ENCODE measurements at regions not wholly inside any gene's neighbourhood (a gene's known extent, or its start where the extent isn't known, plus 50 kb on each side); places are given as distances from the start of the nearest gene placed in this dataset.

DNA sequence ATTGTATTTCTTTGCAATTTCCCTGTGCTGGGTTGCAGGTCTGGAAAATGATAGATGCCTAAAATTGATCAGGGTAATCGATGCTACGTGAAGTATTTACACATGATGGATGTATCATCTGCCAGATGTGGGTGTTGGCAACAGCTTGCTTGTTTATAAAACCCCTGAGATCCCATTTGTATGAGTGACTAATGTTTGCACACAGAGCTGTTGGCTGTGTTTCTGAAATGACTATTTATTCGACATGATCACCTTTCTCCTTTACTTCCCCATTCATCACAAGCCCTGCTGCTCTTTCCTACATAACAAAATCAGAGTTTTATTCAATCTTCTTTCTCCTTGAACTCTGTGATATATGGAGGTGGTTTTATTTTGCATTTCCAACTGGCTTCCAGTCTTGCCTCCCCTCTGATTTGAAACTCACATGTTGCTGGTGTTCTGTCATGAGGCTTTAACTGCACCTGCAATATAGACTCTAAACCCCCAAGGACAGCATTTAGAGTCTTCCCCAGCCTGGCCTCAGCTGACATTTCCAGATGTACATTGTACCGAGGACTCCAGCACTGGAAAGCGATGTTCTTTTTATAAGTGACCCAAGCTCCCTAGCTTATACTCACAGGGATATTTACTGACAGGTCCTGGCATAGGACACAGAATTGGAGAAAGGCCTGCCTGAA is 50.7 kb upstream of the SHB start:
- TF ChIP-seq CTCF (conservative IDR thresholded peaks at IDR 0.05; ENCODE audit: low read depth, low read length): no peak
- TF ChIP-seq EZH2phosphoT487 (IDR thresholded peaks at IDR 0.05; ENCODE audit: borderline replicate concordance, low read length): no peak

All from PC-3 (cell line).